ENCODE measurements at regions not wholly inside any gene's neighbourhood (a gene's known extent, or its start where the extent isn't known, plus 50 kb on each side); places are given as distances from the start of the nearest gene placed in this dataset.

DNA sequence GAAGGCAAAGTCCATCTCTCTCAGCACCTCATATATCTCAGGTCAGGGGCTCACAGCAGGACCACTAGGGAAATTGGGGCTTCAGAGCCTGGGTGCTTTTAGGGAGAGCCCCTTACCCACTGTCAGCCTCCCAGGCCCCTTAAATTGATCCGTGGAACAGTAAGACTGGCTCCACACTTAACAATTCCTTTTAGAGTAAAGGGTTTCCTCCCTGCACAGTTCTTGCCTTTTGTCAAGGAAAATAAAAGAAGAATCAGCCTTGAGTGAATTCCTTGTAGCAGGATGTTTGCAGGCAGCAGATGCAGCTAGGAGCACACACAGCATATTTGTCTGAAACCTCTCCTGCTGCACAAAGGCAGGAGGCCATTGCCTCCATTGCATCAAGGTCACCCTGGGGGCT is 184.9 kb downstream of the SEC16B start:
- intact Hi-C loops (cut with DNase I), result loop anchor here in 1 of 2 donors (10.0 kb wide), 1 partner anchor 880 kb away; no protein-coding TSS in a partner anchor
- TF ChIP-seq, protein P1, sequence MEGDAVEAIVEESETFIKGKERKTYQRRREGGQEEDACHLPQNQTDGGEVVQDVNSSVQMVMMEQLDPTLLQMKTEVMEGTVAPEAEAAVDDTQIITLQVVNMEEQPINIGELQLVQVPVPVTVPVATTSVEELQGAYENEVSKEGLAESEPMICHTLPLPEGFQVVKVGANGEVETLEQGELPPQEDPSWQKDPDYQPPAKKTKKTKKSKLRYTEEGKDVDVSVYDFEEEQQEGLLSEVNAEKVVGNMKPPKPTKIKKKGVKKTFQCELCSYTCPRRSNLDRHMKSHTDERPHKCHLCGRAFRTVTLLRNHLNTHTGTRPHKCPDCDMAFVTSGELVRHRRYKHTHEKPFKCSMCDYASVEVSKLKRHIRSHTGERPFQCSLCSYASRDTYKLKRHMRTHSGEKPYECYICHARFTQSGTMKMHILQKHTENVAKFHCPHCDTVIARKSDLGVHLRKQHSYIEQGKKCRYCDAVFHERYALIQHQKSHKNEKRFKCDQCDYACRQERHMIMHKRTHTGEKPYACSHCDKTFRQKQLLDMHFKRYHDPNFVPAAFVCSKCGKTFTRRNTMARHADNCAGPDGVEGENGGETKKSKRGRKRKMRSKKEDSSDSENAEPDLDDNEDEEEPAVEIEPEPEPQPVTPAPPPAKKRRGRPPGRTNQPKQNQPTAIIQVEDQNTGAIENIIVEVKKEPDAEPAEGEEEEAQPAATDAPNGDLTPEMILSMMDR (IDR thresholded peaks at IDR 0.05), result no peak
- TF ChIP-seq POLR2A (IDR thresholded peaks at IDR 0.05), result no peak
- no peak overlapping the region for H3K27ac ChIP-seq
- no peaks in the 10 kb centered on the region for H3K4me1 ChIP-seq (replicated peaks in 1 of 2)
- no peaks in the 10 kb centered on the region for H3K27me3 ChIP-seq
- 57 to 85% (median 67%) methylated on average over 1 of the region's 1 CpG for WGBS, 4 donors
- no peak for DNase-seq
- H3K36me3 ChIP-seq (replicated peaks in 1 of 2), result no peaks in the 10 kb centered on the region
- H3K4me3 ChIP-seq, result no peak overlapping the region
- H3K9me3 ChIP-seq (replicated peaks in 1 of 3), result no peaks in the 10 kb centered on the region

DNA sequence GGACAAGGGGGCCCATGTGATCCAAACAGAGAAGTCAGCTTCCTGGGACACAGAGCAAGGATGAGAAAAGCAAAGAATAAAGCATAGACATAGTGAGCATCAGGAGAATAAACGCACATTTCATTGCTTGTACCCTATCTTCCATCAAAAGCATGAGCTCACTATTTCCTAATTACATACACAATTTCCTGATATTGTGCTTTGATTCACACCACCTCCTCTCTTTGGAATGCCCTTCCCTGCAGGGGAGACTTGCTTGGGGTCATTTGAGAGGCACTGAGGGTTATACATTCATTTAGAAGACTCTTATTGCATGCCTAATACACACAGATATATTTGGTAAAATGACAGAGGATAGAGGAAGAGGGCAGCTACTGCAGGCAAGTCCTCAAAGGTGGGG is 185.4 kb downstream of the SEC16B start:
- TF ChIP-seq POLR2A (IDR thresholded peaks at IDR 0.05), result no peak
- TF ChIP-seq, protein P1 (IDR thresholded peaks at IDR 0.05), result no peak
- Histone ChIP-seq H3K27me3 (no peaks in the 10 kb centered on the region), H3K36me3 (replicated peaks in 1 of 2) (no peaks in the 10 kb centered on the region), H3K4me1 (replicated peaks in 1 of 2) (no peaks in the 10 kb centered on the region), H3K4me3 (no peak overlapping the region), H3K27ac (no peak overlapping the region), H3K9me3 (replicated peaks in 1 of 3) (no peaks in the 10 kb centered on the region)
- DNase-seq, result no peak
- 78 to 91% (median 87%) methylated on average over 1 of the region's 1 CpG for WGBS, 4 donors
- intact Hi-C loops (cut with DNase I), result loop anchor here in 1 of 2 donors (10.0 kb wide), 1 partner anchor 880 kb away; no protein-coding TSS in a partner anchor

- WGBS, 4 donors, result 68 to 86% (median 73%) methylated on average over 4 of the region's 4 CpGs
- intact Hi-C loops (cut with DNase I), result loop anchor here in 1 of 2 donors (10.0 kb wide), 1 partner anchor 878 kb away; no protein-coding TSS in a partner anchor
Measured at GRCh38 chr1:177783051-177783450, 186.8 kb downstream of the SEC16B start.

DNA sequence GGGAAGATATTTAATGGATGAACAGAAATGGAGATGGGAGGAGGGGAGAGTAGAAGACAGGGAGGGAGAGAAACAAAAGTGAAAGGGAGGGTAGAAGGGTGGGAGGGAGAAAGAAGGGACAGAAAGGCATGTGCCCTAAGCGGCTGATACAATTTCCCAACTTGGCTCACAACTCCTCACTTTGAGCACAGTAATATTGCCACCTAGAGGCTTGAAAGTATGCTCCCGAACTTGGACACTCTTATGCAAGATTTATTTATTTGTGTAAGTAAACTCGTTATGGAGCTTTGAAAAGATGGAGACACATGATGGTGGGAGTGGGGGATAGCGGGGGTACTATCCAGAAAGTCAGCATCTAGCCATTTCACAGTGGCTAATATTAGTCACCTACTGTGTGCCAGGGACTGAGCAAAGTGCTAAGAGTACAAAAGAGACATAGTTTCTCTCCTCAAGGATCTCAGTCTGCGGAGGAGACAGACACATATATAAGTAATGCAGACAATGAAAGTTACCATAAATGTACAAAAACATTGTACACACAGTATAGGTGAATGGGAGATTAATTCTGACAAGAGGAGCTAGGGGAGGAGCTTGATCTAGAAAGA is 189.7 kb downstream of the SEC16B start:
- intact Hi-C loops (cut with DNase I), result loop anchor here in 1 of 2 donors (10.0 kb wide), 1 partner anchor 875 kb away; no protein-coding TSS in a partner anchor
- peak in 6 of 7 donors; percentile 14 to 55 (median 22) for DNase-seq
- TF ChIP-seq, protein P1 (IDR thresholded peaks at IDR 0.05), result peak; percentile 34 to 64 (median 56)
- no peak for TF ChIP-seq POLR2A (IDR thresholded peaks at IDR 0.05)
- no peaks in the 10 kb centered on the region for H3K27me3 ChIP-seq
- H3K9me3 ChIP-seq (replicated peaks in 1 of 3), result no peaks in the 10 kb centered on the region
- H3K4me1 ChIP-seq (replicated peaks in 1 of 2), result no peaks in the 10 kb centered on the region
- H3K4me3 ChIP-seq, result no peak overlapping the region
- H3K36me3 ChIP-seq (replicated peaks in 1 of 2), result no peaks in the 10 kb centered on the region
- H3K27ac ChIP-seq, result no peak overlapping the region
- 24 to 25% (median 24%) methylated on average over 5 of the region's 5 CpGs for WGBS, 4 donors

More at GRCh38 chr1:177783051-177783450, 186.8 kb downstream of the SEC16B start:
- Histone ChIP-seq H3K36me3 (replicated peaks in 1 of 2) (no peaks in the 10 kb centered on the region), H3K4me3 (no peak overlapping the region), H3K4me1 (replicated peaks in 1 of 2) (no peaks in the 10 kb centered on the region), H3K27me3 (no peaks in the 10 kb centered on the region), H3K27ac (no peak overlapping the region), H3K9me3 (replicated peaks in 1 of 3) (no peaks in the 10 kb centered on the region)
- TF ChIP-seq, protein P1 (IDR thresholded peaks at IDR 0.05), result no peak
- TF ChIP-seq POLR2A (IDR thresholded peaks at IDR 0.05), result no peak
- no peak for DNase-seq

Measured in adrenal gland (tissue), 9 donors.